ENCODE measurements at regions not wholly inside any gene's neighbourhood (a gene's known extent, or its start where the extent isn't known, plus 50 kb on each side); places are given as distances from the start of the nearest gene placed in this dataset.

DNA sequence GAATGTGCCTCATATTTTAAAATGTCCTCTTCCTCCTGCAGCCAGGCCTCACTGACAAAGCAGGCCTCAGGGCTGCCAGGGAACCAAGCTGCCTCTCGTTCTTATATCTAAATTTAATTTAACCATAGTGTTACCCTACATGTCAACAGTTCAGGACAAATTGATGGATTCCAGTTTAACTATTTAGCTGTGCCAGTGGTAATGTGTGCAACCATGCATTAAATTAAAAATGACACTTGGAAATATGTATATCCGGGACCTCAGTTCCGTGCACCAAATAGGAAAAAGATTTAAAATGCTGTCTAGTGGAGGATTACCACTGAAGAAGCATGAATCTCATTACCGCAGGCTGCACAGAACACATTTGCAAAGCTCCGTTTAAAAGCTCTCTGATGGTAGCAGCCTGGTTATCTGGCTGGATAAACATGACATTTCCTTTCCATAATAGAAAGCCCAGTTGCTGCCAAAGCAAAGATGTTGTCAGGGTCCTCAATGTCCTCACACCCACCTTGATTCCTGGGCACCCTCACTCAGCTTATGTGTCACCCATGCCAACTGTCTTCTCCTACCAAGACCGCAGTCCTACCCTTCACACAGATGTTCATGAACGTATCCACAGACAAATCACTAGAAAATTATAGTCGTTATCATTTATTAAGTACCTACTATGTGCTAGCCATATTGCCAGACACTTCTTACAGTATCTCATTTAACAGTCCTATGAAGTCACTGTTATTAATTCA, 73.3 kb upstream of the FRMD4A start:
- ChIA-PET CTCF (interaction anchor here (0.5 kb wide), 1 partner anchor 215 kb away, joined by 3 read pairs; no protein-coding TSS in a partner anchor), POLR2A (ENCODE audit: unreplicated experiment) (no interaction called here)
- dilution Hi-C loops (cut with HindIII; ENCODE audit: low sequenced_read_pairs, unreplicated experiment), result no loop called here
- no peak overlapping the region for H3K4me2 ChIP-seq (ENCODE audit: low read depth, low read length)
- H3K4me1 ChIP-seq (ENCODE audit: control insufficient read depth, insufficient read depth, low read length), result peaks cover 30% of the 10 kb centered on the region
- H4K91ac ChIP-seq (ENCODE audit: insufficient read depth, low read depth, low read length), result peak overlapping the region; percentile 98
- no peaks in the 10 kb centered on the region for H3K27me3 ChIP-seq (ENCODE audit: control insufficient read depth, insufficient read depth, low read length)
- peak overlapping the region; percentile 76 for H2BK15ac ChIP-seq (ENCODE audit: low read depth, low read length)
- peak overlapping the region; percentile 79 to 96 for H4K8ac ChIP-seq (ENCODE audit: low read depth in 2 of 2, low read length in 2 of 2)
- intact Hi-C loops (cut with micrococcal nuclease), result no loop called here
- peak overlapping the region; percentile 99 for H3K4ac ChIP-seq (ENCODE audit: low read depth, low read length)
- TF ChIP-seq POLR2A (IDR thresholded peaks at IDR 0.05; ENCODE audit: low read depth, low read length) (no peak), BHLHE40 (IDR thresholded peaks at IDR 0.05; ENCODE audit: low read depth, low read length) (no peak), CEBPB (IDR thresholded peaks at IDR 0.05; ENCODE audit: low read depth, low read length) (no peak), CHD1 (IDR thresholded peaks at IDR 0.05; ENCODE audit: low read depth, low read length) (no peak)
- H4K5ac ChIP-seq (ENCODE audit: low read depth, low read length), result peak overlapping the region; percentile 99
- H3K56ac ChIP-seq (ENCODE audit: extremely low read depth, insufficient read depth, low read length), result peak overlapping the region; percentile 97
- peak overlapping the region; percentile 100 for H2BK20ac ChIP-seq (ENCODE audit: low read depth, low read length)
- peak overlapping the region; percentile 100 for H2AK5ac ChIP-seq (ENCODE audit: low read depth, low read length)
- peak overlapping the region; percentile 98 for H3K23ac ChIP-seq (ENCODE audit: low read depth, low read length)
- H3K18ac ChIP-seq (ENCODE audit: low read depth, low read length), result peak overlapping the region; percentile 99
- no peaks in the 10 kb centered on the region for H3K9me3 ChIP-seq (ENCODE audit: control insufficient read depth, insufficient read depth, low read length)
- peak overlapping the region; percentile 99 for H3K14ac ChIP-seq (replicated peaks; ENCODE audit: low read depth, low read length)
- peak overlapping the region; percentile 100 for H2BK120ac ChIP-seq (ENCODE audit: low read depth, low read length)
- peak overlapping the region; percentile 54 for H2AFZ ChIP-seq (replicated peaks; ENCODE audit: low read length, poor library complexity)
- no peaks in the 10 kb centered on the region for H3K36me3 ChIP-seq (ENCODE audit: control insufficient read depth, insufficient read depth, low read length)
- whole genome bisulfite sequencing, 2 experiments (ENCODE audit: extremely low coverage in 2 of 2, insufficient read length in 1 of 2), result 75% methylated on average over 5 of the region's 8 CpGs; no CpG with 5 or more reads in 1 of the 2 experiments
- ATAC-seq (ENCODE audit: low read depth) (no peak), DNase-seq (no peak)
- no peaks in the 10 kb centered on the region for H4K20me1 ChIP-seq (ENCODE audit: insufficient read depth, low read length)
- H2BK5ac ChIP-seq (ENCODE audit: low read depth, low read length, poor library complexity, severe bottlenecking), result peak overlapping the region; percentile 100
- peak overlapping the region; percentile 38 for H2AK9ac ChIP-seq (replicated peaks; ENCODE audit: low read depth, low read length, poor library complexity)
- H3K27ac ChIP-seq (ENCODE audit: insufficient read depth, low read length), result peak overlapping the region; percentile 100
- peaks cover 31% of the 10 kb centered on the region for H3K9me1 ChIP-seq (ENCODE audit: insufficient read depth, low read length)
- peaks cover 0 to 5% of the 10 kb centered on the region in 2 experiments; a peak in 1 of 4 replicates for H3K79me1 ChIP-seq (ENCODE audit: low read depth in 1 of 2, low read length in 2 of 2)
- H3K4me3 ChIP-seq (ENCODE audit: insufficient read depth, low read depth, low read length), result no peak overlapping the region
- peak overlapping the region; percentile 15; the same call in 1 of the 2 replicates for H3K9ac ChIP-seq (ENCODE audit: low read depth, low read length)
- no TSS peak for BruUV-seq (replicated peaks)
- in situ Hi-C loops (cut with MboI; ENCODE audit: low sequenced_read_pairs), result no loop called here

All from IMR-90 (cell line).